Neural progenitor cell (in vitro differentiated cells): ENCODE measurements at regions not wholly inside any gene's neighbourhood (a gene's known extent, or its start where the extent isn't known, plus 50 kb on each side); places are given as distances from the start of the nearest gene placed in this dataset.

Experiments
- DNase-seq: peaks from one replicate; pipeline ENCODE4 v3.0.0-alpha.2; 2016; ENCODE audit warnings: low spot score
- H2AFZ ChIP-seq: fragments of 200-600 bp; sonication (generic); replicated peaks from 2 replicates; pipeline ENCODE4 v1.6.1; 2016; ENCODE audit warnings: antibody characterized with exemption
- H3F3A ChIP-seq: fragments of 200-600 bp; sonication (generic); 2 replicates; pipeline ENCODE4 v1.6.1; 2016; ENCODE audit warnings: antibody characterized with exemption, low read depth
- H3K27ac ChIP-seq: fragments of 200-600 bp; sonication (generic); 2 replicates; pipeline ENCODE4 v1.5.1; 2016; ENCODE audit warnings: mild to moderate bottlenecking
- H3K27me3 ChIP-seq: fragments of 200-600 bp; sonication (generic); 2 replicates; pipeline ENCODE4 v1.6.1; 2016; ENCODE audit warnings: mild to moderate bottlenecking, moderate library complexity
- H3K36me3 ChIP-seq: fragments of 200-600 bp; sonication (generic); 2 replicates; pipeline ENCODE4 v1.5.1; 2016
- H3K4me1 ChIP-seq: fragments of 200-600 bp; sonication (generic); 2 replicates; pipeline ENCODE4 v1.6.1; 2016; ENCODE audit warnings: mixed run types
- H3K4me2 ChIP-seq: fragments of 200-600 bp; sonication (generic); 2 replicates; pipeline ENCODE4 v1.6.1; 2016
- H3K4me3 ChIP-seq: fragments of 200-600 bp; sonication (generic); 2 replicates; pipeline ENCODE4 v1.5.1; 2016
- H3K79me2 ChIP-seq: fragments of 200-600 bp; sonication (generic); 2 replicates; pipeline ENCODE4 v1.6.1; 2016; ENCODE audit warnings: low read depth
- H3K9ac ChIP-seq: fragments of 200-600 bp; sonication (generic); 2 replicates; pipeline ENCODE4 v1.6.1; 2016
- H3K9me3 ChIP-seq: fragments of 200-600 bp; sonication (generic); 2 replicates; pipeline ENCODE4 v1.5.1; 2016; ENCODE audit warnings: low read depth
- H4K20me1 ChIP-seq: fragments of 200-600 bp; sonication (generic); 2 replicates; pipeline ENCODE4 v1.6.1; 2016; ENCODE audit warnings: low read depth
- H3K27ac Mint-ChIP-seq: 3 replicates; pipeline ENCODE4 v1.8.0; 2021; ENCODE audit warnings: mixed read lengths
- H3K27me3 Mint-ChIP-seq: 2 replicates; pipeline ENCODE4 v1.8.0; 2022; ENCODE audit warnings: low read depth, mild to moderate bottlenecking, inconsistent platforms, moderate library complexity, mixed read lengths; ENCODE audit not compliant: insufficient read depth
- H3K36me3 Mint-ChIP-seq: 3 replicates; pipeline ENCODE4 v1.8.0; 2021; ENCODE audit warnings: mixed read lengths
- H3K4me1 Mint-ChIP-seq: 3 replicates; pipeline ENCODE4 v1.8.0; 2021; ENCODE audit warnings: mixed read lengths
- H3K4me3 Mint-ChIP-seq: 3 replicates; pipeline ENCODE4 v1.8.0; 2021; ENCODE audit warnings: mild to moderate bottlenecking, moderate library complexity, mixed read lengths
- H3K9me3 Mint-ChIP-seq: 3 replicates; pipeline ENCODE4 v1.8.0; 2020; ENCODE audit warnings: mixed read lengths
- EZH2 ChIP-seq: fragments of 200-600 bp; sonication (generic); IDR thresholded peaks from 2 replicates; pipeline ENCODE4 v1.6.1; 2017; ENCODE audit warnings: antibody characterized with exemption, mild to moderate bottlenecking, moderate library complexity
- EZH2phosphoT487 ChIP-seq: fragments of 200-600 bp; sonication (generic); IDR thresholded peaks from 2 replicates; pipeline ENCODE4 v1.6.1; 2017; ENCODE audit warnings: antibody characterized with exemption
- TF ChIP-seq, protein P1 (sequence below): fragments of 200-600 bp; sonication (generic); IDR thresholded peaks from 2 replicates; pipeline ENCODE4 v1.5.1; 2017; ENCODE audit warnings: antibody characterized with exemption, mild to moderate bottlenecking

DNA sequence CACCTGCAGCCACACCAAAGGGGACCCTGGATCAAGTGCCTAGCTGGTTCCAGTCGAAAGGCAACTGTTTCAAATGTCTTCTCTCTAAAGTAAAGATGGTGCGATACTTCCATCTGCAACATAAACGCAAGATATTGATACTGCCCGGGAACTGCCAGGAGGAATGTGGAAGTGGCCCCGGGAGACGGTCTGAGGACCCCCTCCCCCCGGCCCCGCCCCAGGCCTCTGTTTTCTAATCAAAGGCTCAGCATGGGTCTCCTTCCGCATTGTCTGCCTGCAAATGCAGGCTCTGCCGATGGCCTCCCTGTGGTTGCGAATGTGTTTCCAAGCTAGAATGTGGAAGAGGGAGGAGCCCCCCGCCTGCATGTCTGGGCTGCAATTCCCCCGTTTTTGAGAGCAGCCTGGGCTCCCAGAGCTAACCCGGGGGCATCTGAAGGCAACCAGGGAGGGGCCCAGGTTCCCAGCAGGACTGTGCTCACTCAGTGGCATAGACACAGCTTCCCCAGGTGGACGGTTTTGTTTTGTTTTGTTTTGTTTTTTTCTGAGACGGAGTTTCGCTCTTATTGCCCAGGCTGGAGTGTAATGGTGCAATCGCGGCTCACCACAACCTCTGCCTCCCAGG is 223.9 kb upstream of the PPP2R2D start:
- H3K9me3 Mint-ChIP-seq, result peaks cover 14% of the 10 kb centered on the region
- peaks cover 22% of the 10 kb centered on the region for H3K27me3 Mint-ChIP-seq
- peaks cover 20% of the 10 kb centered on the region for H3F3A ChIP-seq
- no peak overlapping the region for H3K9ac ChIP-seq
- TF ChIP-seq EZH2phosphoT487 (peak; percentile 28), EZH2 (no peak)
- TF ChIP-seq, protein P1, sequence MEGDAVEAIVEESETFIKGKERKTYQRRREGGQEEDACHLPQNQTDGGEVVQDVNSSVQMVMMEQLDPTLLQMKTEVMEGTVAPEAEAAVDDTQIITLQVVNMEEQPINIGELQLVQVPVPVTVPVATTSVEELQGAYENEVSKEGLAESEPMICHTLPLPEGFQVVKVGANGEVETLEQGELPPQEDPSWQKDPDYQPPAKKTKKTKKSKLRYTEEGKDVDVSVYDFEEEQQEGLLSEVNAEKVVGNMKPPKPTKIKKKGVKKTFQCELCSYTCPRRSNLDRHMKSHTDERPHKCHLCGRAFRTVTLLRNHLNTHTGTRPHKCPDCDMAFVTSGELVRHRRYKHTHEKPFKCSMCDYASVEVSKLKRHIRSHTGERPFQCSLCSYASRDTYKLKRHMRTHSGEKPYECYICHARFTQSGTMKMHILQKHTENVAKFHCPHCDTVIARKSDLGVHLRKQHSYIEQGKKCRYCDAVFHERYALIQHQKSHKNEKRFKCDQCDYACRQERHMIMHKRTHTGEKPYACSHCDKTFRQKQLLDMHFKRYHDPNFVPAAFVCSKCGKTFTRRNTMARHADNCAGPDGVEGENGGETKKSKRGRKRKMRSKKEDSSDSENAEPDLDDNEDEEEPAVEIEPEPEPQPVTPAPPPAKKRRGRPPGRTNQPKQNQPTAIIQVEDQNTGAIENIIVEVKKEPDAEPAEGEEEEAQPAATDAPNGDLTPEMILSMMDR, result no peak
- H3K4me1 ChIP-seq, result peaks cover 31% of the 10 kb centered on the region
- no peaks in the 10 kb centered on the region for H3K9me3 ChIP-seq
- H4K20me1 ChIP-seq, result no peaks in the 10 kb centered on the region
- peak overlapping the region; percentile 81 for H3K4me2 ChIP-seq
- H3K27ac Mint-ChIP-seq, result peak overlapping the region; percentile 96
- no peaks in the 10 kb centered on the region for H3K36me3 Mint-ChIP-seq
- peak overlapping the region; percentile 76 for H3K4me3 Mint-ChIP-seq
- peaks cover 43% of the 10 kb centered on the region for H3K4me1 Mint-ChIP-seq
- H2AFZ ChIP-seq, result no peak overlapping the region
- peaks cover 11% of the 10 kb centered on the region for H3K27me3 ChIP-seq
- H3K4me3 ChIP-seq, result peak overlapping the region; percentile 35
- no peaks in the 10 kb centered on the region for H3K79me2 ChIP-seq
- no peak overlapping the region for H3K27ac ChIP-seq
- peak; percentile 94 for DNase-seq
- no peaks in the 10 kb centered on the region for H3K36me3 ChIP-seq

DNA sequence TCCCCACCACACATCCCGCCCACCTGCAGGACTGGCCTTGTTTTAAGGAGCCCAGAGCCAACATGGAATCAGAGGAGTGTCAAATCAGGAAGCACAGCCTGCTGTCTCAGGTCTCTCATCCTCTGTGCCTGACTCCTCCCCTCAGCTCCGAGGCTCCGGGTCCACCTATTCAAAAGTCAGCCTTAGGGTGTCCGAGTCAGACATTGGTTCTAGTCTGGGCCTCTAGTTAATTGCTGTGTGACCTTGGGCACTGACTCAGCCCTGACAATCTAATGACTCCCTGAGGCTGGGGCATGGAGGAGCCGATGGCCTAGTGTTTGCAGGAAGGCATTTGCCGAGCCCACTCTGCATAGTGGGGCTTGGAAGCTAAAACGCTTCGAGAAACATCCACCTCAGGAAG is 223.1 kb upstream of the PPP2R2D start:
- peak; percentile 18 for DNase-seq
- Histone ChIP-seq H3K4me2 (peak overlapping the region; percentile 81), H3K79me2 (no peaks in the 10 kb centered on the region), H3K9me3 (no peaks in the 10 kb centered on the region), H3K4me1 (peaks cover 31% of the 10 kb centered on the region), H3K27me3 (peaks cover 11% of the 10 kb centered on the region), H3K4me3 (no peak overlapping the region), H3K36me3 (no peaks in the 10 kb centered on the region), H3F3A (peaks cover 20% of the 10 kb centered on the region), H2AFZ (no peak overlapping the region), H3K9ac (no peak overlapping the region), H3K27ac (no peak overlapping the region), H4K20me1 (no peaks in the 10 kb centered on the region)
- Mint-ChIP-seq H3K4me1 (peaks cover 49% of the 10 kb centered on the region), H3K36me3 (no peaks in the 10 kb centered on the region), H3K4me3 (peak overlapping the region; percentile 43), H3K9me3 (peaks cover 8% of the 10 kb centered on the region), H3K27ac (peak overlapping the region; percentile 97), H3K27me3 (peaks cover 20% of the 10 kb centered on the region)
- TF ChIP-seq, protein P1, result no peak
- no peak for TF ChIP-seq EZH2
- no peak for TF ChIP-seq EZH2phosphoT487

DNA sequence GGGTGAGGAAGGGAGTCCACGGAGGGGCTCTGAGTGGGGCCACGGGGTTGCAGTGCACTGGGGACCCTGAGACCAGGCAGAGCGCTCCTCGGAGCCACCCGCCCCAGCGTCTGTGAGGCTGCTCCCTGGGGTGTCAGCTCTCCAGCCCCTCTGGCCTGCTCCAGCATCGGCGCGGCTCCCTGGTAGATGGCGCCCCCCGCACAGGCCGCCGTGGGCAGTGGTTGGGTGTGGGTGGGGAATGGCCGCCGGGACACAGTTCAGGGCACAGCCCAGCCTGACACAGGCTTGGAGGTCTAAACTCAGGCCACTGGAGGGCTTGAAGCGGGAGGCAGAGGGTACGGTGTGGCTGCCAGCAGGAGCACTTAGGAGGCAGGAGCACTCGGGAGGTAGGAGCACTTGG is 222.6 kb upstream of the PPP2R2D start:
- H3K27ac Mint-ChIP-seq, result no peak overlapping the region
- Histone ChIP-seq H3K4me3 (no peak overlapping the region), H2AFZ (no peak overlapping the region), H3K27ac (no peak overlapping the region), H3K4me2 (no peak overlapping the region), H4K20me1 (no peaks in the 10 kb centered on the region), H3K79me2 (no peaks in the 10 kb centered on the region), H3K36me3 (no peaks in the 10 kb centered on the region), H3F3A (peaks cover 20% of the 10 kb centered on the region), H3K9ac (no peak overlapping the region), H3K4me1 (peaks cover 31% of the 10 kb centered on the region), H3K27me3 (peaks cover 11% of the 10 kb centered on the region), H3K9me3 (no peaks in the 10 kb centered on the region)
- H3K36me3 Mint-ChIP-seq, result no peaks in the 10 kb centered on the region
- H3K9me3 Mint-ChIP-seq, result peaks cover 5% of the 10 kb centered on the region
- peaks cover 20% of the 10 kb centered on the region for H3K27me3 Mint-ChIP-seq
- H3K4me1 Mint-ChIP-seq, result peaks cover 52% of the 10 kb centered on the region
- peak overlapping the region; percentile 43 for H3K4me3 Mint-ChIP-seq
- DNase-seq, result no peak
- TF ChIP-seq, protein P1, result no peak
- TF ChIP-seq EZH2 (no peak), EZH2phosphoT487 (no peak)
